Neural cell (in vitro differentiated cells): ENCODE measurements at regions not wholly inside any gene's neighbourhood (a gene's known extent, or its start where the extent isn't known, plus 50 kb on each side); places are given as distances from the start of the nearest gene placed in this dataset.

Experiments used
- H2AFZ ChIP-seq: fragments of 200-600, 300-800 bp; sonication (generic), shearing (Covaris generic); 2 replicates; pipeline ENCODE4 v1.6.0; 2014; ENCODE audit warnings: low read depth, mild to moderate bottlenecking, antibody characterized with exemption, low read length, moderate library complexity
- H3F3A ChIP-seq: fragments of 200-600 bp; shearing (Covaris generic); 2 replicates; pipeline ENCODE4 v1.6.1; 2016; ENCODE audit warnings: mild to moderate bottlenecking, moderate library complexity, mixed read lengths, antibody characterized with exemption, low read length; ENCODE audit not compliant: insufficient read depth, poor library complexity, severe bottlenecking
- H3K27ac ChIP-seq: fragments of 200-600, 300-800 bp; sonication (generic), shearing (Covaris generic); 2 replicates; pipeline ENCODE4 v1.5.1; 2014; ENCODE audit warnings: mild to moderate bottlenecking, low read length, moderate library complexity
- H3K27me3 ChIP-seq: fragments of 300-800, 200-600 bp; sonication (generic), shearing (Covaris generic); 2 replicates; pipeline ENCODE4 v1.6.0; 2014; ENCODE audit warnings: mild to moderate bottlenecking, low read depth, low read length, moderate library complexity; ENCODE audit not compliant: insufficient read depth
- H3K36me3 ChIP-seq: fragments of 300-800, 200-600 bp; sonication (generic), shearing (Covaris generic); 2 replicates; pipeline ENCODE4 v1.5.1; 2014; ENCODE audit warnings: mild to moderate bottlenecking, antibody characterized with exemption, low read length, moderate library complexity; ENCODE audit not compliant: insufficient read depth
- H3K4me2 ChIP-seq: fragments of 300-800, 200-600 bp; sonication (generic), shearing (Covaris generic); 2 replicates; pipeline ENCODE4 v1.6.0; 2014; ENCODE audit warnings: mild to moderate bottlenecking, low read length
- H3K4me3 ChIP-seq: fragments of 300-800, 200-600 bp; sonication (generic), shearing (Covaris generic); 2 replicates; pipeline ENCODE4 v1.5.1; 2014; ENCODE audit warnings: mild to moderate bottlenecking, low read length, moderate library complexity
- H3K79me2 ChIP-seq: fragments of 200-600 bp; shearing (Covaris generic); replicated peaks from 2 replicates; pipeline ENCODE4 v1.6.0; 2014; ENCODE audit warnings: mild to moderate bottlenecking, low read length, moderate library complexity; ENCODE audit not compliant: insufficient read depth
- H3K9ac ChIP-seq: fragments of 300-800, 200-600 bp; sonication (generic), shearing (Covaris generic); 2 replicates; pipeline ENCODE4 v1.6.1; 2016; ENCODE audit warnings: mild to moderate bottlenecking, low read length, mixed read lengths
- H3K9me2 ChIP-seq: fragments of 200-600 bp; shearing (Covaris generic); 2 replicates; pipeline ENCODE4 v1.6.1; 2016; ENCODE audit warnings: mild to moderate bottlenecking, low read length, mixed read lengths; ENCODE audit not compliant: insufficient read depth
- H3K9me3 ChIP-seq: fragments of 200-600, 300-800 bp; sonication (generic), shearing (Covaris generic); 2 replicates; pipeline ENCODE4 v1.6.1; 2016; ENCODE audit warnings: mild to moderate bottlenecking, mixed run types, low read length, moderate library complexity, mixed read lengths
- H4K20me1 ChIP-seq: fragments of 200-600 bp; shearing (Covaris generic); 2 replicates; pipeline ENCODE4 v1.6.1; 2016; ENCODE audit warnings: mild to moderate bottlenecking, mixed run types; ENCODE audit not compliant: insufficient read depth
- CTCF ChIP-seq: fragments of 450-650 bp; IDR thresholded peaks from 2 replicates; pipeline ENCODE4 v1.5.1; 2014; ENCODE audit warnings: antibody characterized with exemption, mild to moderate bottlenecking, moderate library complexity; ENCODE audit not compliant: poor library complexity, severe bottlenecking
- EP300 ChIP-seq: fragments of 450-650 bp; conservative IDR thresholded peaks from 2 replicates; pipeline ENCODE4 v1.6.1; 2014; ENCODE audit warnings: antibody characterized with exemption, mild to moderate bottlenecking, moderate library complexity; ENCODE audit not compliant: poor library complexity, severe bottlenecking
- EZH2 ChIP-seq: fragments of 200-600, 300-800 bp; shearing (Covaris generic), sonication (generic); IDR thresholded peaks from 2 replicates; pipeline ENCODE4 v1.6.1; 2014; ENCODE audit warnings: antibody characterized with exemption, low read length, borderline replicate concordance, mild to moderate bottlenecking; ENCODE audit not compliant: insufficient read depth, poor library complexity, severe bottlenecking
- MXI1 ChIP-seq: fragments of 450-650 bp; conservative IDR thresholded peaks from 2 replicates; pipeline ENCODE4 v1.6.1; 2014; ENCODE audit warnings: antibody characterized with exemption, mild to moderate bottlenecking; ENCODE audit not compliant: poor library complexity, severe bottlenecking
- POLR2AphosphoS5 ChIP-seq: IDR thresholded peaks from 2 replicates; pipeline ENCODE4 v1.6.1; 2012
- RAD21 ChIP-seq: fragments of 450-650 bp; conservative IDR thresholded peaks from 2 replicates; pipeline ENCODE4 v1.6.1; 2014; ENCODE audit warnings: antibody characterized with exemption, mild to moderate bottlenecking, moderate library complexity
- REST ChIP-seq: IDR thresholded peaks from 2 replicates; pipeline ENCODE4 v1.6.1; 2012; ENCODE audit warnings: borderline replicate concordance
- SMC3 ChIP-seq: fragments of 450-650 bp; conservative IDR thresholded peaks from 2 replicates; pipeline ENCODE4 v1.6.1; 2014; ENCODE audit warnings: antibody characterized with exemption, mild to moderate bottlenecking, moderate library complexity; ENCODE audit not compliant: poor library complexity
- TAF1 ChIP-seq: IDR thresholded peaks from 2 replicates; pipeline ENCODE4 v1.6.1; 2012; ENCODE audit warnings: low read depth

GRCh38 chr1:99139876-99140275 lies 124.4 kb upstream of the PLPPR4 start:
- no peak overlapping the region for H3K27ac ChIP-seq
- no peaks in the 10 kb centered on the region for H3K9me3 ChIP-seq
- TF ChIP-seq MXI1 (no peak), SMC3 (no peak), CTCF (no peak), EZH2 (no peak), REST (no peak), POLR2AphosphoS5 (no peak), TAF1 (no peak), RAD21 (no peak), EP300 (no peak)
- H4K20me1 ChIP-seq: no peaks in the 10 kb centered on the region
- no peak overlapping the region for H3K4me3 ChIP-seq
- no peaks in the 10 kb centered on the region for H3K27me3 ChIP-seq
- no peak overlapping the region for H2AFZ ChIP-seq
- H3K9ac ChIP-seq: no peak overlapping the region
- H3F3A ChIP-seq: no peaks in the 10 kb centered on the region
- no peaks in the 10 kb centered on the region for H3K9me2 ChIP-seq
- H3K36me3 ChIP-seq: no peaks in the 10 kb centered on the region
- no peaks in the 10 kb centered on the region for H3K79me2 ChIP-seq
- no peak overlapping the region for H3K4me2 ChIP-seq

GRCh38 chr1:99146129-99146848 lies 118.0 kb upstream of the PLPPR4 start:
- Histone ChIP-seq H3F3A (no peaks in the 10 kb centered on the region), H3K9me2 (no peaks in the 10 kb centered on the region), H3K9ac (no peak overlapping the region), H4K20me1 (no peaks in the 10 kb centered on the region), H3K4me2 (no peak overlapping the region), H3K79me2 (no peaks in the 10 kb centered on the region), H3K9me3 (no peaks in the 10 kb centered on the region), H2AFZ (no peak overlapping the region), H3K27me3 (no peaks in the 10 kb centered on the region), H3K4me3 (no peak overlapping the region), H3K27ac (no peak overlapping the region), H3K36me3 (no peaks in the 10 kb centered on the region)
- TF ChIP-seq MXI1: no peak
- TF ChIP-seq SMC3: no peak
- TF ChIP-seq RAD21: no peak
- TF ChIP-seq REST: no peak
- TF ChIP-seq POLR2AphosphoS5: no peak
- TF ChIP-seq EP300: no peak
- TF ChIP-seq CTCF: no peak
- TF ChIP-seq TAF1: no peak
- no peak for TF ChIP-seq EZH2
